ENCODE measurements at regions not wholly inside any gene's neighbourhood (a gene's known extent, or its start where the extent isn't known, plus 50 kb on each side); places are given as distances from the start of the nearest gene placed in this dataset.

- no peak for TF ChIP-seq POLR2A (IDR thresholded peaks at IDR 0.05; ENCODE audit: extremely low read depth, insufficient read length)
- no peak for TF ChIP-seq MYC (IDR thresholded peaks at IDR 0.05; ENCODE audit: low read depth, low read length)
- no peak for TF ChIP-seq MAX (IDR thresholded peaks at IDR 0.05; ENCODE audit: low read depth, low read length)
- TF ChIP-seq CTCF (IDR thresholded peaks at IDR 0.05; ENCODE audit: low read depth, low read length) = no peak
- no peak for DNase-seq (ENCODE audit: low read depth)
- peak overlapping the region; percentile 14 for H3K4me3 ChIP-seq (ENCODE audit: low read depth, low read length)
Measured at GRCh38 chr10:7028809-7029166, 382.0 kb downstream of the SFMBT2 start.

GRCh38 chr10:7027913-7028808 is 382.7 kb downstream of the SFMBT2 start:
- peak; percentile 94 for DNase-seq (ENCODE audit: low read depth)
- H3K4me3 ChIP-seq (ENCODE audit: low read depth, low read length) = peak overlapping the region; percentile 14
- TF ChIP-seq MYC (IDR thresholded peaks at IDR 0.05; ENCODE audit: low read depth, low read length) = peak; percentile 86
- no peak for TF ChIP-seq POLR2A (IDR thresholded peaks at IDR 0.05; ENCODE audit: extremely low read depth, insufficient read length)
- TF ChIP-seq MAX (IDR thresholded peaks at IDR 0.05; ENCODE audit: low read depth, low read length) = peak; percentile 50

- peak; percentile 38 for DNase-seq (ENCODE audit: low read depth)
- no peak overlapping the region for H3K4me3 ChIP-seq (ENCODE audit: low read depth, low read length)
- peak; percentile 74 for TF ChIP-seq MAX (IDR thresholded peaks at IDR 0.05; ENCODE audit: low read depth, low read length)
- no peak; the same call in 1 of the 2 replicates for TF ChIP-seq MYC (IDR thresholded peaks at IDR 0.05; ENCODE audit: low read depth, low read length)
- no peak for TF ChIP-seq POLR2A (IDR thresholded peaks at IDR 0.05; ENCODE audit: extremely low read depth, insufficient read length)
Measured at GRCh38 chr10:7027237-7027912, 383.5 kb downstream of the SFMBT2 start.

- no peak for DNase-seq (ENCODE audit: low read depth)
- TF ChIP-seq MYC (IDR thresholded peaks at IDR 0.05; ENCODE audit: low read depth, low read length) (no peak), POLR2A (IDR thresholded peaks at IDR 0.05; ENCODE audit: extremely low read depth, insufficient read length) (no peak)
- no peak overlapping the region for H3K4me3 ChIP-seq (ENCODE audit: low read depth, low read length)
Measured at GRCh38 chr10:7026818-7027217, 384.0 kb downstream of the SFMBT2 start.

GRCh38 chr10:7025296-7025695 is 385.5 kb downstream of the SFMBT2 start:
- no peak for DNase-seq (ENCODE audit: low read depth)
- H3K4me3 ChIP-seq (ENCODE audit: low read depth, low read length) = no peak overlapping the region
- TF ChIP-seq CTCF (IDR thresholded peaks at IDR 0.05; ENCODE audit: low read depth, low read length) (no peak), MYC (IDR thresholded peaks at IDR 0.05; ENCODE audit: low read depth, low read length) (no peak), MAX (IDR thresholded peaks at IDR 0.05; ENCODE audit: low read depth, low read length) (no peak), POLR2A (IDR thresholded peaks at IDR 0.05; ENCODE audit: extremely low read depth, insufficient read length) (no peak)

GRCh38 chr10:7015457-7015856 is 395.4 kb downstream of the SFMBT2 start:
- no peak for TF ChIP-seq MYC (IDR thresholded peaks at IDR 0.05; ENCODE audit: low read depth, low read length)
- no peak for TF ChIP-seq CTCF (IDR thresholded peaks at IDR 0.05; ENCODE audit: low read depth, low read length)
- TF ChIP-seq POLR2A (IDR thresholded peaks at IDR 0.05; ENCODE audit: extremely low read depth, insufficient read length) = no peak
- TF ChIP-seq MAX (IDR thresholded peaks at IDR 0.05; ENCODE audit: low read depth, low read length) = no peak
- DNase-seq (ENCODE audit: low read depth) = no peak
- no peak overlapping the region for H3K4me3 ChIP-seq (ENCODE audit: low read depth, low read length)

GRCh38 chr10:7014721-7015120 is 396.1 kb downstream of the SFMBT2 start:
- TF ChIP-seq CTCF (IDR thresholded peaks at IDR 0.05; ENCODE audit: low read depth, low read length) = no peak
- TF ChIP-seq MAX (IDR thresholded peaks at IDR 0.05; ENCODE audit: low read depth, low read length) = no peak
- TF ChIP-seq MYC (IDR thresholded peaks at IDR 0.05; ENCODE audit: low read depth, low read length) = no peak
- TF ChIP-seq POLR2A (IDR thresholded peaks at IDR 0.05; ENCODE audit: extremely low read depth, insufficient read length) = no peak
- H3K4me3 ChIP-seq (ENCODE audit: low read depth, low read length) = no peak overlapping the region
- no peak for DNase-seq (ENCODE audit: low read depth)

Measured in NB4 (cell line).